BE2C (cell line): ENCODE measurements at regions not wholly inside any gene's neighbourhood (a gene's known extent, or its start where the extent isn't known, plus 50 kb on each side); places are given as distances from the start of the nearest gene placed in this dataset.
"Not testable (repeated sequence)": the region's sequence is repeated elsewhere in the genome, so short reads cannot be mapped to it uniquely, and the experiment has no call there.

Source experiments
- DNase-seq: peaks from one replicate; pipeline ENCODE4 v3.0.0-alpha.2; 2020
- H3K27me3 ChIP-seq: fragments of 250-450 bp; sonication (Bioruptor Pico); 2 replicates; pipeline ENCODE4 v1.5.1; 2020; ENCODE audit warnings: mild to moderate bottlenecking
- H3K36me3 ChIP-seq: fragments of 250-450 bp; sonication (Bioruptor Pico); 2 replicates; pipeline ENCODE4 v1.5.1; 2020; ENCODE audit warnings: mild to moderate bottlenecking
- H3K4me1 ChIP-seq: fragments of 250-450 bp; sonication (Bioruptor Pico); 2 replicates; pipeline ENCODE4 v1.5.1; 2020
- H3K4me3 ChIP-seq: 2 replicates; pipeline ENCODE4 v1.5.1; 2011; ENCODE audit warnings: low read depth, low read length
- H3K9me3 ChIP-seq: fragments of 250-450 bp; sonication (Bioruptor Pico); 2 replicates; pipeline ENCODE4 v1.5.1; 2020
- CTCF ChIP-seq: IDR thresholded peaks from 2 replicates; pipeline ENCODE4 v1.5.1; 2012; ENCODE audit warnings: mild to moderate bottlenecking, low read depth, low read length

GRCh38 chr13:111587249-111587648 lies 266.8 kb downstream of the TEX29 start:
- no peak overlapping the region for H3K4me3 ChIP-seq
- DNase-seq: no peak
- no peaks in the 10 kb centered on the region for H3K36me3 ChIP-seq
- peaks cover 55% of the 10 kb centered on the region for H3K27me3 ChIP-seq
- no peaks in the 10 kb centered on the region for H3K9me3 ChIP-seq
- TF ChIP-seq CTCF: no peak
- no peaks in the 10 kb centered on the region for H3K4me1 ChIP-seq

- no peak overlapping the region for H3K4me3 ChIP-seq
- no peak for TF ChIP-seq CTCF
- peaks cover 37% of the 10 kb centered on the region for H3K27me3 ChIP-seq
These were observed 268.9 kb downstream of the TEX29 start for GRCh38 chr13:111589321-111589720.

GRCh38 chr13:111589992-111590391 lies 269.6 kb downstream of the TEX29 start:
- TF ChIP-seq CTCF: no peak
- no peaks in the 10 kb centered on the region for H3K36me3 ChIP-seq
- no peaks in the 10 kb centered on the region for H3K4me1 ChIP-seq
- H3K9me3 ChIP-seq: no peaks in the 10 kb centered on the region
- no peak overlapping the region for H3K4me3 ChIP-seq
- H3K27me3 ChIP-seq: peaks cover 30% of the 10 kb centered on the region
- no peak for DNase-seq

More at GRCh38 chr13:111589321-111589720, 268.9 kb downstream of the TEX29 start:
- Histone ChIP-seq H3K9me3 (no peaks in the 10 kb centered on the region), H3K36me3 (no peaks in the 10 kb centered on the region), H3K4me1 (no peaks in the 10 kb centered on the region)
- DNase-seq: no peak

GRCh38 chr13:111590796-111591195 lies 270.4 kb downstream of the TEX29 start:
- DNase-seq: no peak
- TF ChIP-seq CTCF: no peak
- Histone ChIP-seq H3K9me3 (no peaks in the 10 kb centered on the region), H3K36me3 (no peaks in the 10 kb centered on the region), H3K4me1 (no peaks in the 10 kb centered on the region), H3K4me3 (no peak overlapping the region), H3K27me3 (peaks cover 22% of the 10 kb centered on the region)

GRCh38 chr13:111593490-111593889 lies 273.0 kb downstream of the TEX29 start:
- not testable (repeated sequence) for H3K27me3 ChIP-seq, H3K4me1 ChIP-seq, H3K9me3 ChIP-seq, DNase-seq, H3K36me3 ChIP-seq, H3K4me3 ChIP-seq

- Histone ChIP-seq H3K4me3 (no peak overlapping the region), H3K4me1 (no peaks in the 10 kb centered on the region), H3K36me3 (no peaks in the 10 kb centered on the region), H3K27me3 (no peaks in the 10 kb centered on the region; the same call in 1 of the 2 replicates), H3K9me3 (no peaks in the 10 kb centered on the region)
- no peak for TF ChIP-seq CTCF
- DNase-seq: no peak
These were observed 274.2 kb downstream of the TEX29 start for GRCh38 chr13:111594606-111595005.

GRCh38 chr13:111595276-111595675 lies 274.8 kb downstream of the TEX29 start:
- DNase-seq: no peak
- H3K4me3 ChIP-seq: no peak overlapping the region
- H3K4me1 ChIP-seq: no peaks in the 10 kb centered on the region
- no peaks in the 10 kb centered on the region; the same call in 1 of the 2 replicates for H3K27me3 ChIP-seq
- H3K36me3 ChIP-seq: no peaks in the 10 kb centered on the region
- H3K9me3 ChIP-seq: no peaks in the 10 kb centered on the region
- no peak for TF ChIP-seq CTCF
